ENCODE measurements at regions not wholly inside any gene's neighbourhood (a gene's known extent, or its start where the extent isn't known, plus 50 kb on each side); places are given as distances from the start of the nearest gene placed in this dataset.

DNA sequence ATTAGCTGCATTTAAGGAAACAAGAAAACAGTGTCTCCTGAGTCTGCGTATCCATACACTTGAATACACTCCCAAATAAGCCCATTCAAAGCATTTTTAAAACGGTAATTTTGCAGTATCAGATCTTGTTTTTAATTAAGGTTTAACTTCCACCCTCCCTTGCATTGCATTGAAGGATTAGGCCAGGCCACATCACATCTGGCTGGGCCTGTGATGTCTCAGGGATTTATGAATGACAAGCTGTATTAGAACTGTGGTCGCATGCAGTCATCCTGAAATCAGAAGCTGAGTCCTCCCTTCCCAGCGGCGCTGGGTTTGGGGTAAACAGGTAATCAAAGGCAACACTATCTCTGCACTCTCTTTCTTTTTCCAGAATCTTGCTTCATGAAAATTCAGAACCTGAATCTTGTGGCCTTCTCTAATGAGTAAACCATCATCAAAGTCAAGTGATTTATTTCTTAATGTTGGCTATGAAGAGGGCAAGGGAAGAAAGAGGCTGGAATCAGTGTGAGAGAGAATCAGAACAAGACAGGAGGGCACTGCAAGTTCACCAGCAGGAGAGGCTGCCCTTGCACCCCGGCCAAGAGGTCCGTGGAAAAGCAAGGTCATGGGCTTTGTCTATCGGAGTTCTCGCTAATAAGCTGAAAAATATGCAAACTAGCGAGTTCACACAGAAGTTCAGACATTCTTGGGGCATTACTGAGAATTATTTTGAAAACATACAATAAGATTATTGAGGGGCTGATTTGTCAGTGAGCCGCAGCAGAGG, 80.0 kb upstream of the ZSWIM6 start:
- TF ChIP-seq, protein P1, sequence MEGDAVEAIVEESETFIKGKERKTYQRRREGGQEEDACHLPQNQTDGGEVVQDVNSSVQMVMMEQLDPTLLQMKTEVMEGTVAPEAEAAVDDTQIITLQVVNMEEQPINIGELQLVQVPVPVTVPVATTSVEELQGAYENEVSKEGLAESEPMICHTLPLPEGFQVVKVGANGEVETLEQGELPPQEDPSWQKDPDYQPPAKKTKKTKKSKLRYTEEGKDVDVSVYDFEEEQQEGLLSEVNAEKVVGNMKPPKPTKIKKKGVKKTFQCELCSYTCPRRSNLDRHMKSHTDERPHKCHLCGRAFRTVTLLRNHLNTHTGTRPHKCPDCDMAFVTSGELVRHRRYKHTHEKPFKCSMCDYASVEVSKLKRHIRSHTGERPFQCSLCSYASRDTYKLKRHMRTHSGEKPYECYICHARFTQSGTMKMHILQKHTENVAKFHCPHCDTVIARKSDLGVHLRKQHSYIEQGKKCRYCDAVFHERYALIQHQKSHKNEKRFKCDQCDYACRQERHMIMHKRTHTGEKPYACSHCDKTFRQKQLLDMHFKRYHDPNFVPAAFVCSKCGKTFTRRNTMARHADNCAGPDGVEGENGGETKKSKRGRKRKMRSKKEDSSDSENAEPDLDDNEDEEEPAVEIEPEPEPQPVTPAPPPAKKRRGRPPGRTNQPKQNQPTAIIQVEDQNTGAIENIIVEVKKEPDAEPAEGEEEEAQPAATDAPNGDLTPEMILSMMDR (conservative IDR thresholded peaks at IDR 0.05; ENCODE audit: low read depth, low read length), result no peak
- H3K4me3 ChIP-seq (ENCODE audit: low read depth, low read length), result no peak overlapping the region
- no peak for DNase-seq (ENCODE audit: low read depth)

DNA sequence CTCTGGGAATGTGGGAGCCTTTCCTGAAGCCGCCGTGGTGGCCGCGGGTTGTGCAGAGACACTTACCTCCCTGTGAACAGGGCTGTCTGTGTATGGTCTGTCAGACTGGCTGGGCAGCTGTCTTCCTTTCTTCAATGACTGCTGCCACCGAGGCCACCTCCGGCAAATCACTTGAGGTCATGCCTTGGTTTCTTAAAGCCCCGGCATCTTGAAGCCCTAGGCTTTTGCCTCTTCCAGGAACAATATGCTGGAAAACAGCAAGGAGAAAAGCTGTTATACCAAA, 79.5 kb upstream of the ZSWIM6 start:
- no peak for DNase-seq (ENCODE audit: low read depth)
- H3K4me3 ChIP-seq (ENCODE audit: low read depth, low read length), result no peak overlapping the region
- TF ChIP-seq, protein P1 (conservative IDR thresholded peaks at IDR 0.05; ENCODE audit: low read depth, low read length), result no peak

DNA sequence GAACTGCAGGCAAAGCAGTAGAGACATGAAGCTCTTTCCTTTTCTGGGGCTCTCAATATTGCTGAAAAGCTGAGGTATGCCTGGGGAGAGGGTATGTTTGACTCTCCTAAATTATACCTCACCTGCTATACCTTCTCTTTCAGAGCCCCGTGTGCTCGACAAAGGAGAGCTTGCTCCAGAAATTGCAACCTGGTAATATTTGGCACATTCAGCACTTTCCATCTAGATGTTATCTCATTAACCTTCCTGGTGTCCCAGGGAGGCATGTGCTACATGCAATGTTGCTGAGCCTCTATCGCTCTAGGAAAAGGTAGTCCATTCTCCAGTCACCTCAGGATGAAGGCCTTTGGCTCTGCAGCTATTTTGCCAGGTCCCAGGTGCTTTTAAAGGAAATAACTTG, 78.5 kb upstream of the ZSWIM6 start:
- no peak for DNase-seq (ENCODE audit: low read depth)
- no peak overlapping the region for H3K4me3 ChIP-seq (ENCODE audit: low read depth, low read length)
- TF ChIP-seq, protein P1 (conservative IDR thresholded peaks at IDR 0.05; ENCODE audit: low read depth, low read length), result no peak

DNA sequence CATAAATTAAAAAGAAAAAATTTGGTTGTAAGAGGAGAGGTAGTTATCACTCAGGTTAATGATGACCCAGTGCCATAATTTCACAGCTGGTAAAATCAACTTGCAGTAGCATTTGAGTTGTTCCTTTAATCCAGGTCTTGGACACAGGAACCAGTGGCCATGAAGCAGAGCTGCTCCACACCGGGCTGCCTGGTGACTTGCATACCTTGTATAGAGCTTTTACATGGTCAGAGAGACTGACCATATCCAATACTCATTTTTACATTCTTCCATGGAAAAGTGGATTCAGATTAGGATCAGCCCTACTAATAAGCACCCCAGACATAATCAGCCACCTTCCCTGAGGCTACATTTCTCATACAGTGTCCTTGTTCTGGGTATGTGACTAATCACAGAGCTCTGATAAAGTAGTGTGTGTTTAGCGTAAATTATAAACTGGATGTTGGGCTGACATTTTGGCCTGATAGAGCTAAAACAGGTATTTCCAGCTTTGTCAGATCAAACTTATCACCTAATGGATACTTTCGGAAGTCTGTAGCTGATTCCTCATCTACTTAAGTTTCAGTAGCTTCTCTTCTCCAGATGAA, 77.0 kb upstream of the ZSWIM6 start:
- H3K4me3 ChIP-seq (ENCODE audit: low read depth, low read length), result no peak overlapping the region
- no peak for DNase-seq (ENCODE audit: low read depth)
- TF ChIP-seq, protein P1 (conservative IDR thresholded peaks at IDR 0.05; ENCODE audit: low read depth, low read length), result no peak

DNA sequence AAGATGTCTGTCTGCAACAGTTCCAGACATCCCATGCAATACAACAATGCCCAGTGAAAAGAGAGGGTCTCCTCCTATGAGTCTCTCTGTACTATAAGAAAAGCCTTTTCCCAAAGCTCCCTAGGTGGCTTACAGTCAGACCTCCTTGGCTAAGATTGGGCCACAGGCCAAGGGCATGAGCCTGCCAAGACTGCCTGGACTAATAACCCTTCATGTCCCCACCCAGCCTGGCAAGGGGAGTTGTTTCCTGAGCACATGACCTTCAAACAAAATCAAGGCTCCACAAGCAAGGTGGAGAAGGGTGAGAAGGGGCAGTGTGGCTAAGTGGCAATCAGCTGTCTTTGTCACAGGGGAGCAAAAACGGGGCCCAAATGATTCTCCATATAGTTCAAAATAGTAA, 75.6 kb upstream of the ZSWIM6 start:
- peak; percentile 7 for DNase-seq (ENCODE audit: low read depth)
- H3K4me3 ChIP-seq (ENCODE audit: low read depth, low read length), result no peak overlapping the region
- TF ChIP-seq, protein P1 (conservative IDR thresholded peaks at IDR 0.05; ENCODE audit: low read depth, low read length), result no peak

DNA sequence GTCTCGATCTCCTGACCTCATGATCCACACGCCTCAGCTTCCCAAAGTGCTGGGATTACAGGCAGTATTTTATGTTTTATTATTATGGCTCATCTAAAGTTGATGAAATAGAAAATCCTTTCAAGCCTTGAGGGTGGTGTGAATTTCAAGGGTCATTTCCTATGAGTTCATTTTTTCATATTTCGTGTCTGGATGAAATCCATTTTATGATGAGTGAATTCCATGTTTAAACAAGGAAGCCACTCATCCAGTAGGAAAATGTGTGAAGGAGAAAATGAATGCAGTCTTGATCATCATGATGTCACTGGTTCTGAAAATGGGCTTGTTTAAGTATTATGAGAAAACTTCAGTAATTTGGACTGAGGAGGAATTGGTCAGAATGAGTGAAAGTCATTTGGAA, 74.6 kb upstream of the ZSWIM6 start:
- no peak overlapping the region for H3K4me3 ChIP-seq (ENCODE audit: low read depth, low read length)

More for the DNA sequence above, 74.6 kb upstream of the ZSWIM6 start:
- TF ChIP-seq, protein P1 (conservative IDR thresholded peaks at IDR 0.05; ENCODE audit: low read depth, low read length), result no peak
- DNase-seq (ENCODE audit: low read depth), result no peak
